Ureter (tissue), 1 donor: ENCODE measurements at regions not wholly inside any gene's neighbourhood (a gene's known extent, or its start where the extent isn't known, plus 50 kb on each side); places are given as distances from the start of the nearest gene placed in this dataset.
"Not testable (repeated sequence)": the region's sequence is repeated elsewhere in the genome, so short reads cannot be mapped to it uniquely, and the experiment has no call there.

Experiments used
- DNase-seq: peaks from one replicate; pipeline ENCODE4 v3.0.0-alpha.2; 2020; ENCODE audit warnings: low spot score
- donor health status: DM: yes; HTN: yes; CAD: no.

- no peak for DNase-seq
These were observed 96.1 kb downstream of the DAD1 start for GRCh38 chr14:22492622-22493542.

GRCh38 chr14:22491683-22492621 lies 97.1 kb downstream of the DAD1 start:
- DNase-seq: no peak

DNA sequence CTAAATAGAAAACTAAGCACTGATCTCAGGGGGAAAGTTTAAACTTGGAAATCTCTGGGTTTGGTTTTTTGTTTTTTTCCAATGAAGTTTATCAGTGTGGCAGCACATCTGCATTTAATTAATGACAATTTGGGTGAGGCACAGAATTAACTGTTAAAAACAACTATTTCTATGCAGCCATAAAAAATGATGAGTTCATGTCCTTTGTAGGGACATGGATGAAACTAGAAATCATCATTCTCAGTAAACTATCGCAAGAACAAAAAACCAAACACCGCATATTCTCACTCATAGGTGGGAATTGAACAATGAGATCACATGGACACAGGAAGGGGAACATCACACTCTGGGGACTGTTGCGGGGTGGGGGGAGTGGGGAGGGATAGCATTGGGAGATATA lies 98.0 kb downstream of the DAD1 start:
- not testable (repeated sequence) for DNase-seq

- no peak for DNase-seq
These were observed 98.8 kb downstream of the DAD1 start for GRCh38 chr14:22489957-22490950.

DNA sequence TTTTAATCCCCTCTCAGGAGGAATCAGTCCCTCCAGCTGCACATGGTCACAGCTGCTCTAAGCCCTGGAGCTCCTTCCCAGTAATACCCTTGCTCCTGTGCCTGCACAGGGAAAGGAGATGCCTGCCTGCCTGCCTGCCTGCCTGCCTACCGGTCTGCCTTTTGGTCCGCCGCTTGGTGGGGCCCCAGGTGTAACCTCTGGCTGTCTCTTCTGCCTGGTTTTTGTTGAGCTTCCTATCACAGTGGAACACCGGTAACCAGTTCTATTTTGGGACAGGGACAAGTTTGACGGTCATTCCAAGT lies 99.8 kb downstream of the DAD1 start:
- DNase-seq: no peak

- DNase-seq: no peak
These were observed 100.3 kb downstream of the DAD1 start for GRCh38 chr14:22488522-22489243.

- no peak for DNase-seq
These were observed 101.1 kb downstream of the DAD1 start for GRCh38 chr14:22487941-22488340.

DNA sequence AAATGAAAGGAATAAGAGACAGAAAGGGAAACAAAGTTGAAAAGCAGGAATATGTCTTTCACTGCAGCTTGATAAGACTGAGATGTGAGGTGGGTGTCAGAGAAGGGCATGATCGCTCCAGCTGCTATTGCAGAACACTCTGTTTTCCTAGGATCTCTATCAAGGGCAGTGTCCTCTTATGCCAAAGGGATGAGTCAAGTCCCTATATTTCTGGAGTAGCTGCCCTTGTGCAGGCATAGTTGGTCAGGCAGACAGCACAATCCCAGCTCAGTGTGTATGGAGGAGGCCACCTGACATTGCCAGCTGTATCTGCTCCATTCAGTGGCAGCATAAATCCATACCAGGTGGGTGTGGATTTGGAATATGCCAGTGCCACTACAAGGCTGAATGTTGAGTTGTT lies 101.6 kb downstream of the DAD1 start:
- DNase-seq: no peak

DNA sequence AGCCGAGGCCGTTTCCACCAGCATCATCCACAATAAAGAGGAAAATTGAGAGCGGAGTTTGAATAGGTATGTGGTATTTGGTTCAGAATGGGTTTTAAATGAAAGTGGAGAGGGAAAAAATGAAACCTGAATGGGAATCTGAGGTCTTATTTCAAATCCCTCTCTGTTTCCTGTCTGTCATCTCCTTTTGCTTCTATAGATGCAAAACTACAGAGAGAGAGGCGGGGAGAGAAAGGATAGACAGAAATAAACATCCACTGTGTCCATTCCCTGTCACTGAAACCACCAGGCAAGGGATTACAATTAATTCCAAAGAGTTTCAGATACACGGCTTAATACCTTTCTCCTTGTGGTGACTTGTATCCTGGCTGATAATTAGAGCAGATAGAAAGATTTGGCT lies 102.3 kb downstream of the DAD1 start:
- DNase-seq: no peak

GRCh38 chr14:22485649-22486048 lies 103.4 kb downstream of the DAD1 start:
- DNase-seq: no peak

DNA sequence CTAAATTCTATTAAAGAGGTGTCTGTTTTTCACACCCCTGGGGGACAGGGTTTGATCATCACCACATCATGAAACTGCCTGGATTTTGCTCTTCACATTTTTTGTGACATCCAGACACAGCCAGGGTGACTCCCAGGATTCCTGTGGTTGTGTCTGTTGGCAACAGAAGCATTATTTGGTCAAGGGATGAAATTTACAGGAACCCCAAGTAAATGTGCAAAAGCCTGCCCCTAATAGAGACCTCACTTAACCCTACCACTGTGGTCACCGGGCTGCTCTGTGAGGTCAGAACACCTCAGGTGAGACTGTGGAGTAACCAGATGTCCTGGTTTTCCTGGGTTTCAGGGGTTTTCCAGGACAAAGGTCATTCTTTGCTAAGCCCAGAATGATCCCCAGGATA lies 103.8 kb downstream of the DAD1 start:
- DNase-seq: no peak

DNA sequence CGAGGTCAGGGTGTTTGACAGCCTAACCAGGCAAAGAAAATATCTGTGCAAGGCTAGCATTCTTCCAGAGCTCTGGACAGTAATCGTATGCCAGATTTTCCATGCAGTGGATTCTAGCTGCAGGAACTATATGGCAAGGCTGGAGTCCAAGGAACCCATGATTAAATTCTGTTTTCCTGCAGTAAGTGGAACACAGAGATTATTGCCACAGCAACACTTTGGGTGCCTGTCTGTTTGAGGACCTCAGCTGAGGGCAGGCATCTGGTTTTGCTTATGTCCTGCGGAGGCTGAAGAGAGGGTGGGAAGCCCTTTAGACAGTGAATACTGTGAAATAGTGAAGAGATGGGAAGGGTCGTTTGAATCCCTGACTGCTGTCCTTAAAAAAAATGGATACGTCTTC lies 104.4 kb downstream of the DAD1 start:
- no peak for DNase-seq

GRCh38 chr14:22483863-22484593 lies 105.0 kb downstream of the DAD1 start:
- no peak for DNase-seq

DNA sequence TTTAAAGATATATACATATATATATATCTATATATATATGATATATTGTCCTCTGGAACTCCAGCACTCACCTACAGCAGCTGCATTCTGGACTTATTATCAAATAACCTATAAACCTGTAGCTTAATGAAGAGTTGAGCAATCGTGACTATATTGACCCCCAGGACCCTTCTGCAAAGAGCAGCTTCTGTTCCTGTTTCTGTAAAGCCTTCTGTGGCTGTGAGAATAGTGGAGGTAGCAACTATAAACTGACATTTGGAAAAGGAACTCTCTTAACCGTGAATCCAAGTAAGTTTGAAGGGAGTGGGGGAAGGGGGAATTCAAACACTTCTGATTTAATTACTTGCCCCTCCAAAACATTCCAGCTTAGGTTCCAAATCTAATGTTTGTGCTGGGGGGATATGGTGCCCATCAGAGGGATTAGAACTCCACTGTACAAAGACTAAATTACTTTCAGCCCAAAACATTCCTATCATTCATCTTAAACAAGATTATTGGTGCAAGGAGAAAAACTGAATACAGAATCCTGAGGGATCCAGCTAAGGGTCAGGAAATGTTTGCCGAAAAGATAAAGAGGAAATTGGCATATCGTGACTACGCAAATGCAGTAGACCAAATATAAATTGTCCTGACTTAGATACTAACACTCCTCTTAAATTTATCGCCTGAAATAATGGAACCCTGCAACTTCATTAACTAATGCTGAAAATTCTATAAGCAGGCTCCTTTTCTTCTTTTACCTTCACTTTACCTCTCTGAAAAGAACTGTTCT lies 106.1 kb downstream of the DAD1 start:
- DNase-seq: no peak

DNA sequence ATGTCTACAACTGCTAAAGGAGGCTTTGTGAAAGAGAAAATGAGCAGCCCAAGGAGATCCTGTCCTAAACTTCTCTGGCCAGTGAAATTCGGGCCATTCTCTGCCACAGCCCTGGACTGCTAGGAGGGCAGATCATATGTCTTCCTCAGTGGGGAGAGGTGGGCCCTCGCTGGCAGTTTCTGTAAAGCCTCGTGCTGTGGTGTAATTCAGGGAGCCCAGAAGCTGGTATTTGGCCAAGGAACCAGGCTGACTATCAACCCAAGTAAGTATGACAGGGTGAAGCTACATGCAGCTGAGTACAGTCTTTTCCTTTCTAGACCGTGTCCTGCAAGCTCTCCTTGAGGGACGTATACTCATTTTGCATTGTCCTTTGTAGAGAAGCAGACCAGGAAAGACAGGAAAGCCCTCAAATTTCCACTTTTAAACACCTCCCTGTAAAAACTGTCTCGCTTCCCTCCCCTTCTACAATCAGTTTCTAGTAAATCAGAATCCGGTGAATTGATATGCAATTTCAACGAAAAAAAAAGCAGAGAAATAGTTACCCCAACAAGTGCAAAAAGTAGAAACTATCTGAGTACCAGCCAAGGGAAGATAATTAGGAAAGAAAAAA lies 106.8 kb downstream of the DAD1 start:
- no peak for DNase-seq

- DNase-seq: no peak
These were observed 107.5 kb downstream of the DAD1 start for GRCh38 chr14:22481546-22481945.

DNA sequence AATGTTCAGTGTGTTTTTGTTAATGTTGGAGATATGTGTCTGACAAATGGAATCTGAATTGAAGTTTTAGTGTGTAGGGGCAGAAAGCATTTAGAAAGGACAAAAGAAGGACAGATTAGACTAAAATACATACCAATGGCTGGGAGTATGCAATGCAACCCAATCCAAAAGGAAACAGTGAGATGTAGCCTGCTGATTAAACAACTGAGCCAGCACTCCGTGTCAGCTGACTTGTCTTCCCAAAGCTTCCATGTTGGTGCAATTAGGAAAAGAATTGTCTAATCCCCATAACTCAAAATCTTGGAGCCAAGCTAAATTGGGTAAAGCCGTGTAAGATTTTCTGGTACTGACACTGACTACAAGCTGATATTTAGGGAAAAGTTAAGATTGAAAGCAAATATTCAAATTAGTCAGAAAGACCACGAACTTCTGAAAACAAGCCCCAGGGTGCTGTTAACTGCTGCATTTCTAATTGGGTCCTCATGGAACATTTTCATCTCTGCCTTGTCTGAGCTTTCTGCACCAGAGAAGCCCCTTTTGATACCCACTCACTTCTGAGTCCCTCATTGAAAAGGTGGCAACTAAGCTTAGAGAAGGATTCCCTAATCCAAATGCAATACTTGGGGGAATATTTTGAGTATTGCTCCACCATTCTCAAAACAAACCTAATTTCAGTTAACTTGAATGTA lies 109.1 kb downstream of the DAD1 start:
- no peak for DNase-seq

GRCh38 chr14:22479132-22479531 lies 109.9 kb downstream of the DAD1 start:
- DNase-seq: no peak
